ENCODE measurements at regions not wholly inside any gene's neighbourhood (a gene's known extent, or its start where the extent isn't known, plus 50 kb on each side); places are given as distances from the start of the nearest gene placed in this dataset.

DNA sequence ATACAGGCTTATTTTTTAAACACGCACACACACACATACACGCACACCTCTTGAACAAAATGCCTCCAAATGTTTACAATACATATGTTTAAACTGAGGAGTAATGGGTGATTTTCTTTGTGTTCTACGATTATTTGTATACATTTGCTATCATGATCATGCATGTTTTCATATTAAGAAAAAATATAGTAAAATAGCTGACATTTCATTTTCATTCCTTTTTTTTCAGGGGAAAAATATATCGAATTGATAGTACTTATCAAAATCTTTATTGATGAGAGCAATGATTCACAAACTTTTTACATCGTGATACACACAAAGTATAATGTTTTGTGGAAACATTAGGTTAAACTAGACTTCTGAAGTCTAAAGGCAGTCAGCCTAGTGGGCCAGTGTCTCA is 618.9 kb downstream of the TECRL start:
- DNase-seq = no peak

GRCh38 chr4:63788271-63788670 is 621.0 kb downstream of the TECRL start:
- no peak for DNase-seq

- peak; percentile 71 for DNase-seq
Measured at GRCh38 chr4:63787326-63787725, 621.9 kb downstream of the TECRL start.

GRCh38 chr4:63786171-63786570 is 623.1 kb downstream of the TECRL start:
- DNase-seq = no peak

GRCh38 chr4:63784822-63785221 is 624.4 kb downstream of the TECRL start:
- no peak for DNase-seq

- DNase-seq = no peak
Measured at GRCh38 chr4:63777601-63778000, 631.6 kb downstream of the TECRL start.

GRCh38 chr4:63764400-63764799 is 644.9 kb downstream of the TECRL start:
- no peak for DNase-seq

- DNase-seq = no peak
Measured at GRCh38 chr4:63757929-63758328, 651.3 kb downstream of the TECRL start.

DNA sequence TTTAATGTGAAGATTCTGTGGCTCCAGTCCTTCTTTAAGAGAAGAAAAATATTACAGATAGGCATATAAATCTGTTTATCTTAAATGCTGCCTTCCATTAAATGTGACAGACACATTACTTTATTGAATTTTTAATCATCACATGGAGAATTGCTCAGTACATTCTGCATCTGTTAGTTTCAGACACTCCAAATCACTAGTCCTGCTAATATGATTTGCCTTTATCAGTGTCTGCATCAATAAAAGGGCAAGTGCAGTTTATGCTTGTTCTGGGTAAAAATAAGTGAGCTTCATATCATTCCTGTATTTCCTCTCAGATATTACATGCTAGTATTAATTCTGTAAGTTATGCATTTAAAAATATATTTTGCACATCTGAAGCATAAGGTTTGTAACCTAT is 666.4 kb downstream of the TECRL start:
- DNase-seq = no peak

GRCh38 chr4:63729519-63729918 is 679.7 kb downstream of the TECRL start:
- no peak for DNase-seq

- peak; percentile 91 for DNase-seq
Measured at GRCh38 chr4:63728480-63729177, 680.6 kb downstream of the TECRL start.

GRCh38 chr4:63717384-63717783 is 691.9 kb downstream of the TECRL start:
- no peak for DNase-seq

DNA sequence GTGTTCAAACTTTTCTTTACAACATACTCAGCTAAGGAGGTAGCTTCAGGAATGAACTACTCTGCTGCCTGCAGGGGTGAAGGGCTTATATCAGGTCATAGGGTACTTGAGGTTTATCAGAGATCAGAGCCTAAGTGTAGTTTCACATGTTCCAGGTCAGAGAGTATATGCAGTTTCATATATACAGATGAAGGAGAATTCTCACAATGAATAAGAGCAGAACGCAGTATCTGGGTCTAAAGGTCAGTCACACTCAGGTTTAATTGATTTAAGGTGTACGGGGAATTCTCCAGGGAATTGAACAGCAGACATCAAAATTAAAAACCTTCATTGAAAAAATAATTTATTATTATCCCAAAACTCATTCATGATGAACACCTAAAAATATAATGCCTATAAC is 700.6 kb downstream of the TECRL start:
- DNase-seq = no peak

- DNase-seq = no peak
Measured at GRCh38 chr4:63700569-63700968, 708.7 kb downstream of the TECRL start.

DNA sequence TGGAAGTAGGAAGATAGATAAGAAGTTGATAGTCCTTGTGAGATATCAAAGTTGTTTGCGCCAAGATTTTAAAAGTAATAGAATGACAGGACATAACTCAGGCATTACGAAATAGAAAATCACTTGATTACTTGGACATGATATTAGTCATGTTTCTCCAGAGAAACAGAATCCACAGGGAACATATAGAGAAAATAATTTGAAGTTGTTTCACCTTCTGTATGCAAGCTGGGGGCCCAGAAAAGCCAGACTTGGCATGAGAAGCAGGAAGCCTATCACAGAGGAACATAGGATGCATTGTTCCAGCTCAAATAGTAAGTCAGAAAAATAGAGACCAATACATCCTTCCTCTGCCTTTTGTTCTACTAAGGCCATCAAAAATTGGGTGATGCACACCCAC is 715.9 kb downstream of the TECRL start:
- DNase-seq = no peak

DNA sequence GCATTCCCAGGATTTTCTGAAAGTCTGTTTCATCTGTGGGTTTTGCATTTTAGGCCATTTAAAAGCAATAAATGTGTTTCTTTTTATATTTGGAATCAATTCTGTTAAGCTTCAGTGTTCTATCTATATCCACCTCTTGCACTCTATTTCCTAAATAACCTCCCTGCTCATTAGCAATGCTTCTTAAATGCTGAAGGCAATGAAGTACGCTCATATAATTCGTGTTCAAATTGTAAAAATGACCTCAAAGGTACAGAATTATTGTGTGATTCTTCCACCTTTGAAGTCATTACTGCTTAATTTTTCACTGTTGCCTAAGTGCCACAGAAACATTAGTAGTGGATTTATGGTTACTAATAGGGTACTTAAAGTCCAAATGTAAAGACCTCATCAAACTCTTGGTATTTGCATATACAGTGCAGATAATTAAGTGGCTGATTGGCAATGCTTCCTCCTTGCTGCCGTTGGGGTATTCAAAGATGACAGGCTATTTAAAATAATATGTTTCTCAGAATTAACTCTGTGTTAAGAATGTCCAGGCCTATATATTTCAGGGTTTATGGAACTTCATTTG is 730.8 kb downstream of the TECRL start:
- DNase-seq = no peak

DNA sequence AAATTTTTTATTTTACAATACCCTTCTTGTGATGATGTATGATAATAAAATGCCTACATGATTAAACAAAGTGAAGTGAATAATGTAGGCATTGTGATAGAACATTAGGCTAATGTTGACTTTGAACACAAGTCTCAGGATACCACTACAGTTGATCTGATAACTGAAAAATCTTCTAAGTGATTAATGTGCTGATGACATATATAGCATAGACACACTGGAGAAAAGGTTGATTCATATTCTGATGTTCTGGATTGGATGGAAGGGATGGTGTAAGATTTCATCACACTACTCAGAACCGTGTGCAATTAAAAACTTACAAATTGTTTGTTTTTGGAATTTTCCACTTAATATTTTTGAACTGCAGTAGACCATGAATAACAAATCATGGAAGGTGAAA is 738.5 kb downstream of the TECRL start:
- DNase-seq = no peak

- DNase-seq = no peak
Measured at GRCh38 chr4:63663870-63664269, 745.4 kb downstream of the TECRL start.

- no peak for DNase-seq
Measured at GRCh38 chr4:63644396-63644795, 764.9 kb downstream of the TECRL start.

DNA sequence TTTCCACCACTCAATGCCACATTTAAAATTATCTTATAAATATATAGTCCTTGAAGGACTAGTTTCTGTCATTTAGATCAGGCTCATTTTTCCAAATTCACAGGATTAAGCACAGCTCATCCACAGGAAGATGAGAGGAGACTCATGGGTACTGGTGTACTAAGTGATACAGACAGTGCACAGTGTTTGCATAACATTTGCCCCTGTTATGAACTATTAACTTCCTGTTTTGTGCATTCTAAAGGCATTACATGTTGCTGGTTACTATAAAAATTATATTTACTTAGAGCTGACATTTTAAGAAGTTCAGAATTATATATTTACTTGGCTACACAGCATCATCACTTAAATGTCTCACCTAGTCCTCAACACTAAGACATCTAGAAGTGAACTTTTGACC is 772.0 kb downstream of the TECRL start:
- DNase-seq = no peak

DNA sequence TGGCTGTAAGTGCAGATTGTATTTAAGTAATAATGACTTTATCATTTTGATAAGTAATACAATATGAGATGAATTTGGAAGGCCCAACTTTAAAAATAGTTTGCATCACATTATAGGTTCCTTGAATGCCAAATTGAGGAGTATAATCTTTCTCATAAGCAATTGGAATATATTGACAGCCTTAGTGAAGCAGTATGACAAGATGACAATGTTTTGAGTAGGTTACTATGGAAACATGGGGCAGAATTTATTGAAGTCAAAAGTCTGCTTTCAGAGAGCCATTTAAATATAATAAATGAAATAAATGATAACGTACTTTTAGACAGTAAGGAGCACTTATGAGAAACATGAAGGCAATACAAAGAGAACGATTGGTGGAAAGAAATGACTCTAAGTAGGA is 776.4 kb downstream of the TECRL start:
- DNase-seq = no peak

GRCh38 chr4:63620271-63620670 is 789.0 kb downstream of the TECRL start:
- DNase-seq = no peak

GRCh38 chr4:63619771-63620170 is 789.5 kb downstream of the TECRL start:
- DNase-seq = no peak

GRCh38 chr4:63618883-63619718 is 790.1 kb downstream of the TECRL start:
- no peak for DNase-seq

Data from islet precursor cell (in vitro differentiated cells).